HFFc6 (cell line): ENCODE measurements at regions not wholly inside any gene's neighbourhood (a gene's known extent, or its start where the extent isn't known, plus 50 kb on each side); places are given as distances from the start of the nearest gene placed in this dataset.

ENCODE experiments used
- DNase-seq: peaks from one replicate; pipeline ENCODE4 v3.0.0-alpha.2; 2018
- H3K27ac Mint-ChIP-seq: 2 replicates; pipeline ENCODE4 v1.8.0; 2020; ENCODE audit warnings: mild to moderate bottlenecking, mixed read lengths
- H3K27me3 Mint-ChIP-seq: 2 replicates; pipeline ENCODE4 v1.8.0; 2021; ENCODE audit warnings: mild to moderate bottlenecking, moderate library complexity, mixed read lengths; ENCODE audit not compliant: insufficient read depth
- H3K36me3 Mint-ChIP-seq: 2 replicates; pipeline ENCODE4 v1.8.0; 2021; ENCODE audit warnings: low read depth, mixed read lengths
- H3K4me1 Mint-ChIP-seq: 2 replicates; pipeline ENCODE4 v1.8.0; 2020; ENCODE audit warnings: low read depth, mixed read lengths
- H3K4me3 Mint-ChIP-seq: 2 replicates; pipeline ENCODE4 v1.8.0; 2020; ENCODE audit warnings: mild to moderate bottlenecking, moderate library complexity, mixed read lengths
- H3K9me3 Mint-ChIP-seq: 2 replicates; pipeline ENCODE4 v1.8.0; 2020; ENCODE audit warnings: mild to moderate bottlenecking, mixed read lengths
- CTCF ChIP-seq: fragments of 200-600 bp; sonication (generic); IDR thresholded peaks from 2 replicates; pipeline ENCODE4 v1.5.0; 2021; ENCODE audit warnings: antibody characterized with exemption, mild to moderate bottlenecking

DNA sequence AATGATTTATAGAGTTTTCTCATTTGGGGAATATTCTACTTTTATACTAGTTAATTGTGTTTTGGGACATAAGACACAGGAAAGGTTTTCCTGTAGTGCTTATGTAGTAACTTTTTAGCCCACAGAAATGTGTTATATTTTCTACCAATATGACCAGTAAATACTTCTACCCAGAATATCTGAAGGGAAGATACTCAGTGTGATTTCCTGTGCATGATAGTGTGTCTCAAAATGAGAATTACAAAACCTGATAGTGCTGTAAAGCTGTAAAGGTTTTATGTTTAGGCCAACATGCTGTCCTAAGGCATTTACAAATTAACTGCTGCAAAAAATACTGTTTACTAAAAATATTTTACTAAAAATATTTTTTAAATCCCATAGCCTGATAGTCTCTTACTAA lies 126.8 kb downstream of the RXFP2 start:
- no peaks in the 10 kb centered on the region for H3K36me3 Mint-ChIP-seq
- no peaks in the 10 kb centered on the region for H3K9me3 Mint-ChIP-seq
- H3K4me1 Mint-ChIP-seq = no peaks in the 10 kb centered on the region
- no peak for TF ChIP-seq CTCF
- H3K27ac Mint-ChIP-seq = no peak overlapping the region
- no peak overlapping the region for H3K4me3 Mint-ChIP-seq
- peaks cover 4% of the 10 kb centered on the region for H3K27me3 Mint-ChIP-seq
- DNase-seq = no peak

- Mint-ChIP-seq H3K4me1 (no peaks in the 10 kb centered on the region), H3K9me3 (no peaks in the 10 kb centered on the region), H3K4me3 (no peak overlapping the region), H3K27me3 (peaks cover 9% of the 10 kb centered on the region), H3K36me3 (no peaks in the 10 kb centered on the region), H3K27ac (no peak overlapping the region)
- no peak for DNase-seq
- no peak for TF ChIP-seq CTCF
Observed at GRCh38 chr13:31867709-31868108, 128.4 kb downstream of the RXFP2 start.

GRCh38 chr13:31869582-31869981 lies 130.3 kb downstream of the RXFP2 start:
- no peak overlapping the region for H3K4me3 Mint-ChIP-seq
- DNase-seq = no peak
- no peak overlapping the region for H3K27ac Mint-ChIP-seq
- no peaks in the 10 kb centered on the region for H3K4me1 Mint-ChIP-seq
- peaks cover 9% of the 10 kb centered on the region for H3K27me3 Mint-ChIP-seq
- no peaks in the 10 kb centered on the region for H3K9me3 Mint-ChIP-seq
- no peaks in the 10 kb centered on the region for H3K36me3 Mint-ChIP-seq
- no peak for TF ChIP-seq CTCF

GRCh38 chr13:31870511-31870910 lies 131.2 kb downstream of the RXFP2 start:
- peaks cover 6% of the 10 kb centered on the region for H3K27me3 Mint-ChIP-seq
- no peak overlapping the region for H3K27ac Mint-ChIP-seq
- TF ChIP-seq CTCF = no peak
- DNase-seq = no peak
- no peaks in the 10 kb centered on the region for H3K36me3 Mint-ChIP-seq
- H3K4me3 Mint-ChIP-seq = no peak overlapping the region
- no peaks in the 10 kb centered on the region for H3K4me1 Mint-ChIP-seq
- no peaks in the 10 kb centered on the region for H3K9me3 Mint-ChIP-seq

DNA sequence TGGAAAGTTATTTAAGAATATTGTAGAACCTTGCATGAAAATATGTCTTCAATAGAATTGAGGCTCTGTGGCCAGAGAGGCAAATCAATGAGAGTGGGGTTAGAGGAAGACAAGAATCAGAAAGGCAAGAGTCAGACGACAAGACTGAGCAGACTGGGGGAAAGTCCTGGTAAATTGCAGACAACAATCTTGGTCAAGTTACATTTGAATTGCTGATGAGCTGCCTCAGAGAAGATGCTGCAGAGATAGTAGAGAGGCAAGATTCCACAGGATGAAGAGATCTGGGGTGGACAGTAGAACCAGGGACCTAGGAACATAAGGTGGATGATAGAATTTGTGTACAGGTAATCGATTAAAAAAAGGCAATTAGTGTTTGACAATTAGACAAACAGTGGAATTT lies 133.8 kb downstream of the RXFP2 start:
- DNase-seq = no peak
- no peak overlapping the region for H3K4me3 Mint-ChIP-seq
- no peaks in the 10 kb centered on the region for H3K9me3 Mint-ChIP-seq
- no peak for TF ChIP-seq CTCF
- peaks cover 11% of the 10 kb centered on the region for H3K27me3 Mint-ChIP-seq
- H3K4me1 Mint-ChIP-seq = no peaks in the 10 kb centered on the region
- no peaks in the 10 kb centered on the region for H3K36me3 Mint-ChIP-seq
- H3K27ac Mint-ChIP-seq = no peak overlapping the region

DNA sequence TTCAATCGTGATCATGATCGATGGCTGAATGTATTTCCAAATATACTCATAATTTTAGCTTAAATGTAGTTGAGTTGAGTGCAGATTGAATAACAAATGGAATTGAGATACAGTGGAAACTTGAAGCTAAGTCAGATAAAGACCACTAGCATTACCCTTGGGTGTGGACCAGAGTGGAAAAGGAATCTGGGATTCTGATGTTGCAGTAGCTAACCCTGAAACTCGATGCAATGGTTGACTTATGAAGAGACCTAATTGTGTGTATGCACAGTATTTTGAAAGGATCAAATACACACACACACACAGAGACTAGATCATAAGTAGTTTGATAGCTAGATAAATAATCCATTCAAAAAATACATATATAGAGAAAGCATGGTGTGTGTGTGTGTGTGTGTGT lies 135.8 kb downstream of the RXFP2 start:
- H3K36me3 Mint-ChIP-seq = no peaks in the 10 kb centered on the region
- no peaks in the 10 kb centered on the region for H3K4me1 Mint-ChIP-seq
- TF ChIP-seq CTCF = no peak
- DNase-seq = no peak
- H3K4me3 Mint-ChIP-seq = no peak overlapping the region
- no peaks in the 10 kb centered on the region for H3K9me3 Mint-ChIP-seq
- H3K27me3 Mint-ChIP-seq = peaks cover 11% of the 10 kb centered on the region
- no peak overlapping the region for H3K27ac Mint-ChIP-seq
